Stimulated activated memory B cell treated with anti-CD40 and anti-IgM and Interleukin-4, amounts not matched to agents 10 μg/mL and 1 μg/mL and 100 μg/mL, for 72 hours (primary cell): ENCODE measurements at regions not wholly inside any gene's neighbourhood (a gene's known extent, or its start where the extent isn't known, plus 50 kb on each side); places are given as distances from the start of the nearest gene placed in this dataset.

Experiments
- ATAC-seq: fragments of 150-1000 bp; cut with Tn5 transposase; 2 replicates; pipeline ENCODE4 v1.10.0; 2021
- H3K27ac Mint-ChIP-seq: one replicate; pipeline ENCODE4 v1.8.0; 2022; ENCODE audit warnings: mild to moderate bottlenecking, mixed read lengths
- H3K27me3 Mint-ChIP-seq: one replicate; pipeline ENCODE4 v1.8.0; 2022; ENCODE audit warnings: mixed read lengths
- H3K36me3 Mint-ChIP-seq: one replicate; pipeline ENCODE4 v1.8.0; 2022; ENCODE audit warnings: mixed read lengths
- H3K4me1 Mint-ChIP-seq: one replicate; pipeline ENCODE4 v1.8.0; 2022; ENCODE audit warnings: mixed read lengths
- H3K4me3 Mint-ChIP-seq: one replicate; pipeline ENCODE4 v1.8.0; 2022; ENCODE audit warnings: mild to moderate bottlenecking, moderate library complexity, mixed read lengths
- H3K9me3 Mint-ChIP-seq: one replicate; pipeline ENCODE4 v1.8.0; 2022; ENCODE audit warnings: mixed read lengths

- H3K27me3 Mint-ChIP-seq = no peaks in the 10 kb centered on the region
- H3K4me1 Mint-ChIP-seq = no peaks in the 10 kb centered on the region
These were observed 83.4 kb downstream of the ADRB2 start for GRCh38 chr5:148909766-148910165.

GRCh38 chr5:148910216-148910615 lies 83.8 kb downstream of the ADRB2 start:
- Mint-ChIP-seq H3K4me3 (no peak overlapping the region), H3K36me3 (no peaks in the 10 kb centered on the region), H3K9me3 (no peaks in the 10 kb centered on the region), H3K27ac (no peak overlapping the region), H3K27me3 (no peaks in the 10 kb centered on the region), H3K4me1 (peaks cover 1% of the 10 kb centered on the region)
- no peak for ATAC-seq

More at GRCh38 chr5:148909766-148910165, 83.4 kb downstream of the ADRB2 start:
- Mint-ChIP-seq H3K36me3 (no peaks in the 10 kb centered on the region), H3K9me3 (no peaks in the 10 kb centered on the region), H3K4me3 (no peak overlapping the region), H3K27ac (no peak overlapping the region)
- no peak for ATAC-seq

- peaks cover 7% of the 10 kb centered on the region for H3K4me1 Mint-ChIP-seq
These were observed 84.4 kb downstream of the ADRB2 start for GRCh38 chr5:148910686-148911361.

GRCh38 chr5:148911386-148911785 lies 85.0 kb downstream of the ADRB2 start:
- Mint-ChIP-seq H3K27me3 (no peaks in the 10 kb centered on the region), H3K9me3 (no peaks in the 10 kb centered on the region), H3K36me3 (no peaks in the 10 kb centered on the region), H3K4me1 (peaks cover 7% of the 10 kb centered on the region), H3K4me3 (no peak overlapping the region), H3K27ac (no peak overlapping the region)
- ATAC-seq = no peak

More at GRCh38 chr5:148910686-148911361, 84.4 kb downstream of the ADRB2 start:
- Mint-ChIP-seq H3K36me3 (no peaks in the 10 kb centered on the region), H3K4me3 (no peak overlapping the region), H3K9me3 (no peaks in the 10 kb centered on the region), H3K27me3 (no peaks in the 10 kb centered on the region), H3K27ac (no peak overlapping the region)
- no peak for ATAC-seq

- H3K9me3 Mint-ChIP-seq = no peaks in the 10 kb centered on the region
- H3K4me1 Mint-ChIP-seq = peaks cover 7% of the 10 kb centered on the region
- no peak for ATAC-seq
- H3K27ac Mint-ChIP-seq = no peak overlapping the region
- no peaks in the 10 kb centered on the region for H3K36me3 Mint-ChIP-seq
- no peaks in the 10 kb centered on the region for H3K27me3 Mint-ChIP-seq
- no peak overlapping the region for H3K4me3 Mint-ChIP-seq
These were observed 85.7 kb downstream of the ADRB2 start for GRCh38 chr5:148912146-148912545.

GRCh38 chr5:148912714-148913398 lies 86.4 kb downstream of the ADRB2 start:
- Mint-ChIP-seq H3K27ac (no peak overlapping the region), H3K36me3 (no peaks in the 10 kb centered on the region), H3K9me3 (no peaks in the 10 kb centered on the region), H3K4me1 (peaks cover 7% of the 10 kb centered on the region), H3K27me3 (no peaks in the 10 kb centered on the region), H3K4me3 (no peak overlapping the region)
- ATAC-seq = no peak

GRCh38 chr5:148913493-148913892 lies 87.1 kb downstream of the ADRB2 start:
- Mint-ChIP-seq H3K36me3 (no peaks in the 10 kb centered on the region), H3K4me1 (peaks cover 7% of the 10 kb centered on the region), H3K9me3 (no peaks in the 10 kb centered on the region), H3K27ac (no peak overlapping the region), H3K4me3 (no peak overlapping the region), H3K27me3 (no peaks in the 10 kb centered on the region)
- no peak for ATAC-seq

- H3K36me3 Mint-ChIP-seq = no peaks in the 10 kb centered on the region
- no peaks in the 10 kb centered on the region for H3K27me3 Mint-ChIP-seq
- ATAC-seq = no peak
- H3K4me3 Mint-ChIP-seq = no peak overlapping the region
- H3K27ac Mint-ChIP-seq = no peak overlapping the region
- no peaks in the 10 kb centered on the region for H3K9me3 Mint-ChIP-seq
- H3K4me1 Mint-ChIP-seq = peaks cover 7% of the 10 kb centered on the region
These were observed 87.6 kb downstream of the ADRB2 start for GRCh38 chr5:148913985-148914431.

GRCh38 chr5:148915224-148915817 lies 88.9 kb downstream of the ADRB2 start:
- peaks cover 12% of the 10 kb centered on the region for H3K4me1 Mint-ChIP-seq
- H3K27me3 Mint-ChIP-seq = peaks cover 4% of the 10 kb centered on the region
- H3K27ac Mint-ChIP-seq = no peak overlapping the region
- ATAC-seq = peak; percentile 16
- H3K9me3 Mint-ChIP-seq = no peaks in the 10 kb centered on the region
- H3K4me3 Mint-ChIP-seq = no peak overlapping the region
- H3K36me3 Mint-ChIP-seq = no peaks in the 10 kb centered on the region

GRCh38 chr5:148920646-148921288 lies 94.4 kb downstream of the ADRB2 start:
- no peak for ATAC-seq
- H3K27ac Mint-ChIP-seq = no peak overlapping the region

GRCh38 chr5:148921350-148921749 lies 94.9 kb downstream of the ADRB2 start:
- Mint-ChIP-seq H3K4me3 (no peak overlapping the region), H3K9me3 (no peaks in the 10 kb centered on the region), H3K27ac (no peak overlapping the region), H3K36me3 (no peaks in the 10 kb centered on the region), H3K4me1 (peaks cover 9% of the 10 kb centered on the region), H3K27me3 (peaks cover 26% of the 10 kb centered on the region)
- ATAC-seq = no peak

More at GRCh38 chr5:148920646-148921288, 94.4 kb downstream of the ADRB2 start:
- Mint-ChIP-seq H3K9me3 (no peaks in the 10 kb centered on the region), H3K4me3 (no peak overlapping the region), H3K4me1 (peaks cover 9% of the 10 kb centered on the region), H3K36me3 (no peaks in the 10 kb centered on the region), H3K27me3 (peaks cover 26% of the 10 kb centered on the region)

- H3K27ac Mint-ChIP-seq = no peak overlapping the region
- H3K36me3 Mint-ChIP-seq = no peaks in the 10 kb centered on the region
- H3K4me1 Mint-ChIP-seq = peaks cover 9% of the 10 kb centered on the region
- H3K27me3 Mint-ChIP-seq = peaks cover 26% of the 10 kb centered on the region
- H3K4me3 Mint-ChIP-seq = no peak overlapping the region
- ATAC-seq = peak; percentile 78
- H3K9me3 Mint-ChIP-seq = no peaks in the 10 kb centered on the region
These were observed 96.2 kb downstream of the ADRB2 start for GRCh38 chr5:148922606-148923005.

GRCh38 chr5:148923023-148923422 lies 96.6 kb downstream of the ADRB2 start:
- no peaks in the 10 kb centered on the region for H3K9me3 Mint-ChIP-seq
- H3K27me3 Mint-ChIP-seq = peaks cover 26% of the 10 kb centered on the region

GRCh38 chr5:148924817-148925216 lies 98.4 kb downstream of the ADRB2 start:
- Mint-ChIP-seq H3K27me3 (peaks cover 26% of the 10 kb centered on the region), H3K4me3 (no peak overlapping the region), H3K4me1 (peaks cover 13% of the 10 kb centered on the region), H3K27ac (no peak overlapping the region), H3K9me3 (no peaks in the 10 kb centered on the region), H3K36me3 (no peaks in the 10 kb centered on the region)
- no peak for ATAC-seq

More at GRCh38 chr5:148923023-148923422, 96.6 kb downstream of the ADRB2 start:
- H3K4me1 Mint-ChIP-seq = peaks cover 9% of the 10 kb centered on the region
- H3K36me3 Mint-ChIP-seq = no peaks in the 10 kb centered on the region
- no peak overlapping the region for H3K27ac Mint-ChIP-seq
- no peak overlapping the region for H3K4me3 Mint-ChIP-seq
- ATAC-seq = no peak

GRCh38 chr5:148926207-148926606 lies 99.8 kb downstream of the ADRB2 start:
- Mint-ChIP-seq H3K36me3 (no peaks in the 10 kb centered on the region), H3K27me3 (peaks cover 13% of the 10 kb centered on the region), H3K4me1 (peaks cover 16% of the 10 kb centered on the region), H3K4me3 (no peak overlapping the region), H3K9me3 (no peaks in the 10 kb centered on the region), H3K27ac (no peak overlapping the region)
- ATAC-seq = no peak
